ENCODE measurements at regions not wholly inside any gene's neighbourhood (a gene's known extent, or its start where the extent isn't known, plus 50 kb on each side); places are given as distances from the start of the nearest gene placed in this dataset.
A peak's percentile ranks its signal among the peaks of the same experiment; 100 is the strongest.

DNA sequence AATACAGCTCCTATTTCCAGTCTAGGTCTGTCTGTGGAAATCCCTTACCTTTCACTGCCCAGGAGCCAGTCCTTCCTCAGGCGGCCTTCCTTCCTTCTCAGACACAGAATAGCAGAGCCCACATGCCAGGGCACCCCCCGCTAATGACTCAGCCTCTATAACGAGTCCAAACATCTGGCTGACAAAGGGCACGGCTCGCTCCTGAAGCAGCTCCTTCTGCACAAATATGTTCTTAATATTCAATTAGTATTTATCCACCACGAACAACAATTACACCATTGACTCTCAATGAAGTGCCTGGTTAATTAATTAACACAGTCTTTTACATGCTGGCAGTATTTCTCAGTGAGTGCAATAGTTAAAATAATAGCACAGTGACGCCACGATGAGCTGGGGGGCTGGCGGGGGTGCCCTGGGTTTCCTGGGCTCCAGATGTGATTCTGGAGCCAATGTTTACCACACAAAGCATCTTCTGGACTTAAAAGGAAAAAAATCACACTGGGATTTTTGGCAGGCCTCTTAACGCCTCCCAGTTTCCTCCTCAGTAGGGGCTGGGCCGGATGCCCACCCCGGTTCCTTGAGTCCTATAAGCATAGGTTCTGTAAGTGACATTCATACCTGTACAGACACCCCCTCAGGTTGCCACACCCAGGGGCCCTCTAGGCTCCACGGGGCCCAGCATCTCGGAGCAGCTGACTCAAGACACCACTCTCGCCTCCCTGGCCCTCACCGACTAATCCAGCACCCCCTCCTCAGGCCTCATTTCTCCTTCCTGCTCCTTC lies 158.6 kb upstream of the MLN start:
- H3K4me3 ChIP-seq (ENCODE audit: low read depth, low read length): no peak overlapping the region
- TF ChIP-seq, protein P1, sequence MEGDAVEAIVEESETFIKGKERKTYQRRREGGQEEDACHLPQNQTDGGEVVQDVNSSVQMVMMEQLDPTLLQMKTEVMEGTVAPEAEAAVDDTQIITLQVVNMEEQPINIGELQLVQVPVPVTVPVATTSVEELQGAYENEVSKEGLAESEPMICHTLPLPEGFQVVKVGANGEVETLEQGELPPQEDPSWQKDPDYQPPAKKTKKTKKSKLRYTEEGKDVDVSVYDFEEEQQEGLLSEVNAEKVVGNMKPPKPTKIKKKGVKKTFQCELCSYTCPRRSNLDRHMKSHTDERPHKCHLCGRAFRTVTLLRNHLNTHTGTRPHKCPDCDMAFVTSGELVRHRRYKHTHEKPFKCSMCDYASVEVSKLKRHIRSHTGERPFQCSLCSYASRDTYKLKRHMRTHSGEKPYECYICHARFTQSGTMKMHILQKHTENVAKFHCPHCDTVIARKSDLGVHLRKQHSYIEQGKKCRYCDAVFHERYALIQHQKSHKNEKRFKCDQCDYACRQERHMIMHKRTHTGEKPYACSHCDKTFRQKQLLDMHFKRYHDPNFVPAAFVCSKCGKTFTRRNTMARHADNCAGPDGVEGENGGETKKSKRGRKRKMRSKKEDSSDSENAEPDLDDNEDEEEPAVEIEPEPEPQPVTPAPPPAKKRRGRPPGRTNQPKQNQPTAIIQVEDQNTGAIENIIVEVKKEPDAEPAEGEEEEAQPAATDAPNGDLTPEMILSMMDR (IDR thresholded peaks at IDR 0.05; ENCODE audit: control insufficient read depth, extremely low read depth, insufficient read depth): no peak
- no peak for DNase-seq (ENCODE audit: low read depth)

DNA sequence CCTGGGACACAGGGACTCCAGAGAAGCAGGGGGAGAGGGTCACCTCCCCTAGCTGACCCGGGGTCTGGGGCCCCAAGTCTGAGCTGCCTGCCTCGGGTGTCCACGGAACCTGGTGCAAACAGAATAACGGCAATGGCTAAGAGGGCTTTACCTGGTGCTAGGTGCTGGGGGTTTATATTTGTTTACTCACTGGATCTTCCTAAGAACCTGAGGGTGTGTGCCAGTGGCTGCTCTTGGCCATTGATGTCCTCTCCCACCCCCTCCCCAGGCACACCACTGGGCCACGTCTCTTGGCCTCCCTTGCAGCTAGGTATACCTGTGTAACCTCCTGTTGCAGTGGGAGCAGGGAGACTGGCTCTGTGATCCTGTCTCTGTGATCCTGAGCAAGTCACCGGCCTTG lies 157.9 kb upstream of the MLN start:
- no peak for DNase-seq (ENCODE audit: low read depth)
- no peak overlapping the region for H3K4me3 ChIP-seq (ENCODE audit: low read depth, low read length)
- TF ChIP-seq, protein P1 (IDR thresholded peaks at IDR 0.05; ENCODE audit: control insufficient read depth, extremely low read depth, insufficient read depth): no peak

DNA sequence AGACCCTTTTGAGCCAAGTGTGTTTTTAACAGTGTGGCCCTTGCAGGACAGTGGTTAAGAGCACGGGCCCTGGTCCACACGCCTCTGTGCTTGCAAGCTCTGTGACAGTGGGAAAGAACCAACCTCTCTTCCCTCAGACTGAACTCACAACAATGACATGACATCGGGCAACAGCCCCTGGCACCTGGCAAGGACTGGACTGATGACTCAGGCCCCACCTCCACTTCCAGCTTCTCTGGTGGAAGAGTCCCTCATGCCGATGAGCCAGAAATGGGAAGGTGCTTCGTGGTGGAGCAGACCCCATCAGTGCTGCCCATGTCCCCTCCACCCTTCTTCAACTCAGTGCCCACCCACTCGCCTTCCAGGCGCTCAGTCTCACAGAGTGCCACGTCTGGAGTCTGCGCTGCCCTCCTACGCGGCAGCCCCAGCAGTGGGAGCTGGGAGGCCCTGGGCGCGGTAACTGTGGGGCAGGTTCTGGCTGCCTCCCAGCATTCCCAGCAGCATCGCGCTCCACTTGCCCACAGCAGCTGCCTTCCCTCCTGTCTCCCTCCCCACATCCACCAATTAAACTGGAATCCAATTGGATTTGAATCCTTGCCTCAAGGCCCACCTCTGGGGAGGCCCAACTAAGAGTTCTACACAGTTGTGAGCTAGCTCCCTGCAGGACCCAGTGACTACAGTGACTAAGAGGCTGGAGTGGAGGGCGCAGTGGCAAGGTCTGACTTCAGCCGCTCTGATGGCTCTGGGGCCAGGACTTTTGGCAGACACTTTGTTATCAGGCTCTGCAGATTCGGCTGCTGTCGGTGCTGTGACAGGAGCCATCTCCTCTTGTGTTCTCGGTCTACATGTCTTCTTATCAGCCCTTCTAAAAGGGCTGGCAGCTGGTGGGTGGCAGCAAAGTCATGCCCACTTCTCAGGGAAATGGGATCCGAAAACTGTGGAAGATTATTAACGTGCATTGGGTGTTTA lies 156.8 kb upstream of the MLN start:
- TF ChIP-seq, protein P1 (IDR thresholded peaks at IDR 0.05; ENCODE audit: control insufficient read depth, extremely low read depth, insufficient read depth): no peak

DNA sequence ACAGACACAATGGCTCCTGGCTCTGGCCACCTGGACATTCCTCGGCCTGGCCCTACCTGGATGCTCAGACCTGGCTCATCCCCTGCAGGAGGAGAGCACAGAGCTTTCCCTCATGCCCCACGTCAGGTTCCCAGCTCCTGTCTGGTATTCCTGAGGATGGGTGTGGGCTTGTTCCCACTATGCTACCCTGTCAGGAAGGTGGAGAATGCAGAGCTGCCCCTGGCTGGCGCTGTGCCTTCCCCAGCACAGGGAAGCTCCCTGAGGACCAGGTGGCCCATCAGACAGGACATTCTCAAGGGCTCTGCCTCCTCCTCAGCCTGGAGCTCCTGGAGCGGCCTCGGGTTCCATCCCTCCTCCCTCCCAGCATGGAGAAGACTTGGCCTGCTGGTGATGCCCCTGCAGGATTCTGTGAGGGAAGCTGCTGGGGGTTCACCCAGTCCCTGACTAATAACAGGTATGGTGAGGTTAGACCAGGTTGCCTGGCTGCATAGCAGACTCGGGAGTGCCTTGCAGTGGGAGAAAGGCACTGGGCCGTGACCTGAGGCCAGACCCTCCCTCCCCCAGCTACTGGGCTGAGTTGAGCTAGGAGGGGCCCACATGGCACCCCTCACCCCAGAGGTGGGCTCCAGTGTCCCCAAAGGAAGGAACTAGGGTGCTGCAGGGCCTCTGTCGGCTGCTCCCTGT lies 156.0 kb upstream of the MLN start:
- TF ChIP-seq, protein P1 (IDR thresholded peaks at IDR 0.05; ENCODE audit: control insufficient read depth, extremely low read depth, insufficient read depth): no peak
- no peak overlapping the region for H3K4me3 ChIP-seq (ENCODE audit: low read depth, low read length)
- no peak for DNase-seq (ENCODE audit: low read depth)

More for the DNA sequence above, 156.8 kb upstream of the MLN start:
- H3K4me3 ChIP-seq (ENCODE audit: low read depth, low read length): no peak overlapping the region
- DNase-seq (ENCODE audit: low read depth): no peak

DNA sequence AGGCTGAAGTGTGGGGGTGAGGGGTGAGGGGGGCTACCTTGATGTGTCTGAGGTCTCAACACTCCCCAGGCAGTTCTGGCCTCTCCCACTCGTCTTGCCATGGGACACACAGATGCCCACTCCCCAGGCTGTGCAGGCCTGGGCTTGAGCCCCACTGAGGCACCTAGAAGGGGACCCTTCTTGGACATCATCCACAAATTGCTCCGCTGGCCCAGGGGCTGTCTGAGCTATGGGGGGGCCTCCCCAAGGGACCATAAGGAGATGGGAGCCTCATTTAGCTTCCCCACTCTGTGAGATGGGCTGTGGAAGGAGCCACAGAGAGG lies 155.5 kb upstream of the MLN start:
- TF ChIP-seq, protein P1 (IDR thresholded peaks at IDR 0.05; ENCODE audit: control insufficient read depth, extremely low read depth, insufficient read depth): no peak
- DNase-seq (ENCODE audit: low read depth): no peak

DNA sequence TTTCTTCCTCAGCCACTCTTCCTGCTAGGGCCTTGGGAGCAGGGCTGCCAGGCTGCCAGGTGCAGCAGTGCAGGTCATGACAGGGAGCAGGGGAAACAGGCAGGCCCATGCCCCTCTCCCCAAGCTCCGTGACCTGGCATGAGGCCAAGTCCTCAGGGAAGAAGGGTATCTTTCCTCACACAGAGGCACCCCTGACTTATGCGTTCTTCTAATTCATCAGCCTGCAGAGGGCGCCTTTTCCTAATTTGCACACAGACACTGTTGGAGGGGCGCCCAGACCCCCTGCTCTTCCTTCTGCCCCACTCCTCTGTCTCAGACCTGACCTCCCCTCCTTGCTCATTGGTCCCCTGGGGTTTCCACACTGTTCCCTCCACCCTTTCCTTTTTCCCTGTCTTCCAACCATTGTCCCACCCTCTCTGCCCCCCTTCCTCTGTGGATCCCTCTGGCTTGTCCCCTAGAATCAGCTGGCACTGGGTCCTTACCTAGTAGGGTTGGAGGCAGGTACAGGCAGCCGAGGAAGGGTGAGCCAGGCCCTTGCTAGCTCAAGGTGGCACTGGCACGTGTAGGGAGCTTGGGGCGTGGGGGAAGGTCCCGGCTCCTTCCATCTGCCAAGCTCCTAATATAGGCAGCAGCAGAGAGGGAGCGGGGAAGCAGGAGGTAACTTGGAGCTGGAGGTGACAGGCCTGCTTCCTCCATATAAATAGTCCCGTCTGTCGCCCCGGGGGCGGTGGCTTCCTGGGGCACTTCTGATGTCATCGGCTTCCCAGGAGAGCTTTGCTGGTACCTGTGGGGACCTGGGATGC lies 154.9 kb upstream of the MLN start:
- DNase-seq (ENCODE audit: low read depth): no peak
- TF ChIP-seq, protein P1 (IDR thresholded peaks at IDR 0.05; ENCODE audit: control insufficient read depth, extremely low read depth, insufficient read depth): peak; percentile 31
- H3K4me3 ChIP-seq (ENCODE audit: low read depth, low read length): no peak overlapping the region

More for the DNA sequence above, 155.5 kb upstream of the MLN start:
- no peak overlapping the region for H3K4me3 ChIP-seq (ENCODE audit: low read depth, low read length)

Data from LNCaP clone FGC (cell line).